ENCODE measurements at regions not wholly inside any gene's neighbourhood (a gene's known extent, or its start where the extent isn't known, plus 50 kb on each side); places are given as distances from the start of the nearest gene placed in this dataset.

GRCh38 chr7:10473569-10473968 is 500.1 kb upstream of the PHF14 start:
- TF ChIP-seq FOS (IDR thresholded peaks at IDR 0.05; ENCODE audit: low read depth, low read length) (no peak), MAFK (IDR thresholded peaks at IDR 0.05; ENCODE audit: low read depth, low read length) (no peak), POLR2A (IDR thresholded peaks at IDR 0.05; ENCODE audit: low read depth, low read length) (no peak), RCOR1 (IDR thresholded peaks at IDR 0.05; ENCODE audit: insufficient replicate concordance, low read length) (no peak), NFE2L2 (IDR thresholded peaks at IDR 0.05; ENCODE audit: low read depth, low read length) (no peak), RFX5 (IDR thresholded peaks at IDR 0.05; ENCODE audit: low read depth, low read length) (no peak), USF2 (IDR thresholded peaks at IDR 0.05; ENCODE audit: low read depth, low read length) (no peak), SMC3 (IDR thresholded peaks at IDR 0.05; ENCODE audit: low read depth, low read length) (no peak), CEBPB (IDR thresholded peaks at IDR 0.05; ENCODE audit: low read depth, low read length) (no peak), MXI1 (IDR thresholded peaks at IDR 0.05; ENCODE audit: borderline replicate concordance, low read depth, low read length) (no peak)
- TF ChIP-seq, protein P1, sequence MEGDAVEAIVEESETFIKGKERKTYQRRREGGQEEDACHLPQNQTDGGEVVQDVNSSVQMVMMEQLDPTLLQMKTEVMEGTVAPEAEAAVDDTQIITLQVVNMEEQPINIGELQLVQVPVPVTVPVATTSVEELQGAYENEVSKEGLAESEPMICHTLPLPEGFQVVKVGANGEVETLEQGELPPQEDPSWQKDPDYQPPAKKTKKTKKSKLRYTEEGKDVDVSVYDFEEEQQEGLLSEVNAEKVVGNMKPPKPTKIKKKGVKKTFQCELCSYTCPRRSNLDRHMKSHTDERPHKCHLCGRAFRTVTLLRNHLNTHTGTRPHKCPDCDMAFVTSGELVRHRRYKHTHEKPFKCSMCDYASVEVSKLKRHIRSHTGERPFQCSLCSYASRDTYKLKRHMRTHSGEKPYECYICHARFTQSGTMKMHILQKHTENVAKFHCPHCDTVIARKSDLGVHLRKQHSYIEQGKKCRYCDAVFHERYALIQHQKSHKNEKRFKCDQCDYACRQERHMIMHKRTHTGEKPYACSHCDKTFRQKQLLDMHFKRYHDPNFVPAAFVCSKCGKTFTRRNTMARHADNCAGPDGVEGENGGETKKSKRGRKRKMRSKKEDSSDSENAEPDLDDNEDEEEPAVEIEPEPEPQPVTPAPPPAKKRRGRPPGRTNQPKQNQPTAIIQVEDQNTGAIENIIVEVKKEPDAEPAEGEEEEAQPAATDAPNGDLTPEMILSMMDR (conservative IDR thresholded peaks at IDR 0.05; ENCODE audit: low read depth, low read length): no peak
- TF ChIP-seq, protein P2, sequence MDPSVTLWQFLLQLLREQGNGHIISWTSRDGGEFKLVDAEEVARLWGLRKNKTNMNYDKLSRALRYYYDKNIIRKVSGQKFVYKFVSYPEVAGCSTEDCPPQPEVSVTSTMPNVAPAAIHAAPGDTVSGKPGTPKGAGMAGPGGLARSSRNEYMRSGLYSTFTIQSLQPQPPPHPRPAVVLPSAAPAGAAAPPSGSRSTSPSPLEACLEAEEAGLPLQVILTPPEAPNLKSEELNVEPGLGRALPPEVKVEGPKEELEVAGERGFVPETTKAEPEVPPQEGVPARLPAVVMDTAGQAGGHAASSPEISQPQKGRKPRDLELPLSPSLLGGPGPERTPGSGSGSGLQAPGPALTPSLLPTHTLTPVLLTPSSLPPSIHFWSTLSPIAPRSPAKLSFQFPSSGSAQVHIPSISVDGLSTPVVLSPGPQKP (IDR thresholded peaks at IDR 0.05; ENCODE audit: borderline replicate concordance, low read depth, low read length): no peak

Measured in IMR-90 (cell line).